ENCODE measurements at regions not wholly inside any gene's neighbourhood (a gene's known extent, or its start where the extent isn't known, plus 50 kb on each side); places are given as distances from the start of the nearest gene placed in this dataset.
"Not testable (repeated sequence)": the region's sequence is repeated elsewhere in the genome, so short reads cannot be mapped to it uniquely, and the experiment has no call there.

DNA sequence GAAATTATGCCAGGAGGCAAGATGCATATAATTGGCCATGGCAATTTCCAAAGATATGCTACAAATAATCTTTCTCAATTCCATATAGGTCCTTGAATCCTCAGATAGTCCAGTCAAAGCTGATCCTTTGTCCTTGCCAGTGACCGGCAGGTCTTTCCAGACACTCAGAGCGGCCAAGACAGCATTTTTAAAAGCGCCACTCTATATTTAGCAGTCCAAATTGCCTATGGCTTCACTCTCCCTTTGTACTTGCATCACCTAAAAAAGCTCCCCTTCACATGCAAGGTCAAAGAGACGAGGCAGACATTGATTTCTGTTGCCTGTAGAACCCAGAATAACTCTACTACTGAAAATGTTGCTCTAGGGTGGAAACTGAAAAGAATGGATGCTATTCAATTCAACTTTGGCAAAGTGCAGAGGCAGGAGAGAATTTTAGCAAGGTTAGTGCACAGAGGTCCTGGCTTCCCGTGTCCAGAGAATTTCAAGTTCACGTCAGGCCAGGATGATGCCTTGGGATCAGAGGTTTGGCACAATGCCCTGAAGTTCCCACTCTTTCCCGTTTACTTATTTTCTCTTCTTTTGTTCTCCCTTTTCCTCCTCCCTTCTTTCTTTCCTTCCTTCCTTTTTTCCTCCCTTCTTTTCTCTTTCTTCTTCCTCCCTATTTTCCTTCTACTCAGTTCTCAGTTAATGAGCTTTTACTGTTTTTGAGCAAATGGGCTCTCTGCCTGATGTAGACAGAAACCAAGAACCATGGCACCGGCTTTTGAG lies 108.5 kb downstream of the KCNK1 start:
- no peak for DNase-seq

- DNase-seq, result no peak
Observed at GRCh38 chr1:233723387-233723786, 109.5 kb downstream of the KCNK1 start.

- not testable (repeated sequence) for DNase-seq
Observed at GRCh38 chr1:233724131-233724631, 110.3 kb downstream of the KCNK1 start.

- DNase-seq, result no peak
Observed at GRCh38 chr1:233725423-233725822, 111.5 kb downstream of the KCNK1 start.

GRCh38 chr1:233728721-233729120 lies 114.8 kb downstream of the KCNK1 start:
- no peak for DNase-seq

GRCh38 chr1:233730380-233730779 lies 116.5 kb downstream of the KCNK1 start:
- DNase-seq, result no peak

DNA sequence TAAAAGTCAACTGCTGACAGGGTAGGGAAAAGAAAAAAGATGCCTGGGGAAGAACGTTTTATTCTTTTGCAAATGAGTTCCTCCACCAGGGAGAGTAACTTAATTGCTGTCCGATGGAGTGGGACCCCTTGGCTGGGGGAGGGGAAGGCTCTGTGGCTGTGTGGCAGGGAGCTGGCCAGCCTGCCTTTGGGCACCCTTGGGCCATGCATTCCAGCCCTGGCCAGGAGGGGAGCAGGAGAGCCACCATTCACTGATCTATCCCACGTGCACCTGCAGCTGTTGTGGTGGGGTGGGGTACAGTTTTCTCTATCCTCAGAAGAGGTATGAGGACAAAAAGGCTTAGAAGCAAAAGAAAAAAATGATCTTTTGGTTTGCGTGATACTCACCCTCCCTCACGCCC lies 116.9 kb downstream of the KCNK1 start:
- DNase-seq, result no peak

- DNase-seq, result no peak
Observed at GRCh38 chr1:233732206-233732605, 118.3 kb downstream of the KCNK1 start.

GRCh38 chr1:233734456-233734855 lies 120.5 kb downstream of the KCNK1 start:
- DNase-seq, result no peak

DNA sequence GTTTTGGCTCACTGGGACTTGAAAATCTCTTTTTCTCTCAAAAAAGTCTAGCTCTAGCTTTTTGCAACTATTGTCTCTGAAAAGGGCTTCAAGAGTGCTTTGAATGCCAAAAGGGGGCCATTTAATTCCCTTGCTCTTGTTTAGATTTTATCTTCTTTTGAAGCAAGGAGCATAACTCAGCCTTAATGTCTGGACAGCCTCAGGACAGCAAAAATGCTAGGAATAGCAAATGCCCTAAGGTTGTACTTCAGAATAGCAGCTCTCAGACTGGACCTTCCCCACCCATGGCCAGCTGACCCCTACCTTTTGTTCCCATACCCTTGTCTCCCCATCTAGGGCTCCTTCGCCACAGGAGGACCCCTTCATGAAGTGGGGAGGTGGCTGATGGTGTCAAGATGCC lies 121.4 kb downstream of the KCNK1 start:
- DNase-seq, result no peak

DNA sequence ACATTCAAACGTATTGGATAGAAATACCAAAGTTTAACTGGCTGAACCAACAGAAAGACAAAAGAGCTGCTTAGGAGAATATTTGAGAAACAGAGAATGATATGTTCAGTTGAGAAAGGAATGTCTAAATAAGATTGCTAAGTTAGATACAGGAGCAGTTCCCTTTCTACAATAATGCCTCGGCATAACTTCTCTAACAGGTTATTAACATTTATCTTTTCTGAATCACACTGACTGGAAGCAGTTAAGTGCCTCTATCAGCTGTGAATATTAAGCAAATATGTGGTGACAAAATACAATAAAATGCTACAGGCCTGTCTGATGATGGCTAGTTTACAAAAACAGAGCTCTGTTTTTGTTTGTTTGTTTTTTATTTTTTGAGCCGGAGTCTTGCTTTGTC lies 121.9 kb downstream of the KCNK1 start:
- DNase-seq, result no peak

DNA sequence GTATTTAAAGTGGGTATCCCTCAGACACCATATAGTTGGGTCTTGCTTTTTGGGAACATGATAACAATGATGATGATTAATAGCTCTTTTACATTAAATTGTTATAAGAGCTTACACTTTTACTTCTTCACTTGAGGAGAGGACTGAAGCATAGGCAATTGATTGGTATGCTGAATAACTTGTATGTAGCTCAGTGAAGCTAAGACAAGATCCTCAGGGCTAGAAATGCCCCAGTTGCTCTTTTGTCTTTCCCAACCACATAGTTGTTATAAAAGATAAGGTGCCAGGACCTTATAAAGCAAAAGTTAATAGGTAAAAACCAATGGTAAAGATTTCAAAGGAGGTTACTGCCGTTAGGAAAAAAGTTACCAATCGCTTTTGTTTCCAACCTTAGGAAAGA lies 123.4 kb downstream of the KCNK1 start:
- DNase-seq, result no peak

GRCh38 chr1:233738396-233738795 lies 124.5 kb downstream of the KCNK1 start:
- no peak for DNase-seq

GRCh38 chr1:233738850-233739249 lies 124.9 kb downstream of the KCNK1 start:
- DNase-seq, result no peak

DNA sequence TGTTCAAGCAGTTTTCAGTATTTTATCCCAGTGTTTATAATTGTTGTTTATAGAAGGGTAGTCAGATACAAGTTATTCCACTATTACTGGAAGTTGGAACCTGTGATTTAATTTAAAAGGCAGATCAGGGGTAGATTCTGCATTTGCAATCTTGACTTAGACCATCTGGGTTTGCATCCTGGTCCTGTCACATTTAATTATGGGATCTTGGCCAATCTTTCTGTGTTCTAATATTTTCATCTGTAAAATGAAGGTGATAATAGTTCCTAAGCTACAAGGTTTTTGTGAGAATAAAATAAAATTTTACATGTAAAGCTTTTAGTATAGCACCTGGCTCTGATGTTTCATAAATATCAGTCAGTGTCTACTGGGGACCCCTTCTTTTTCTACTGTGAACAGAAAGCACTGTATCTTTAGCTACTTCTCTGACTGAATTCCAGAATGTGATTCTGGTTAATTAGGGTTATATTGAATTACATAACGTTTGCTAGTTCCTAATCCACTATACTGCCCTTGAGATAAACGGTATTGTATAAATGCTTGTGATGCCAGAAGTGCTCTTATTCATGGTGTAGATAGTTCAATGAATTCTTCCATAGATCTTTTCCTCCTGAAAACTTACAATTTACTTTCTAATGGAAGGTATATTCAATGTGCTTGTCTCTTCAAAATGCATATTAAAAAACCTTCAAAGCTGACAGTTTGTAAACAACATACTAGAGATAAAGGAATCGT lies 131.0 kb downstream of the KCNK1 start:
- no peak for DNase-seq

DNA sequence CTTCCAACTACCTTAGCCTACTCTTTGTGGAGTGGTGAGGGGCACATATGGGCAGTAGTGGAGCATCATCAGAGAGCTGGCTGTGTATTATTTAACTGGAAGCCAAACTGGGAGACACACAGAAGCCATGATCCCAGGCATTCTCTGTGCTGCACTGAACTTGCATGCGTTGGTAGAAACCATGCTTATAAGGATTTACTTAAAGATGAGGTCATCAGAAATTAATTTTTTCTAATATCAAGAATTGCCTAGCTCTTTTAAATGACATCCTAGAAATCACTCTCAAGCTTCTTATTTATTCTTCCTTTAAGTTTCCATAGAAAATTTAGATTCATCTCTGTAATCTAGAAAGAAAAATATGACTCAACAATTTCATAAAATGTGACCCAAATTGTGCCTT lies 136.2 kb downstream of the KCNK1 start:
- no peak for DNase-seq

DNA sequence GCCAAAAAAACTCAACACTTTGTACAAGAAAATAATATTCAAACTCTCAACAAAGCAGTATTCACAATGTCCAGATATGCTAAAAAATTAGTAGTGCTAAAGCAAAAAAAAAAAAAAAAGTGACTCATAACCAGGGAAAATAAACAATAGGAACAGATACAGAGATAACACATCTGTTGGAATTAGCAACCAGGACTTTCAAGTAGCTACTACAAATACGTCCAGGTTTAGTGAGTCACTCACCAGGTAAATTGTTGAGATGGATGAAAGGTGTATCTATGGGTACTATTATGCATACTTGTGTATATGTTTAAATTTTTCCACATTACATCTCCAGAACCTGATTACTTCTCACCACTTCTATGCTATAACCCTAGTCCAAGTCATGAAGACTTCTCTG lies 144.8 kb upstream of the SLC35F3 start:
- DNase-seq, result no peak

DNA sequence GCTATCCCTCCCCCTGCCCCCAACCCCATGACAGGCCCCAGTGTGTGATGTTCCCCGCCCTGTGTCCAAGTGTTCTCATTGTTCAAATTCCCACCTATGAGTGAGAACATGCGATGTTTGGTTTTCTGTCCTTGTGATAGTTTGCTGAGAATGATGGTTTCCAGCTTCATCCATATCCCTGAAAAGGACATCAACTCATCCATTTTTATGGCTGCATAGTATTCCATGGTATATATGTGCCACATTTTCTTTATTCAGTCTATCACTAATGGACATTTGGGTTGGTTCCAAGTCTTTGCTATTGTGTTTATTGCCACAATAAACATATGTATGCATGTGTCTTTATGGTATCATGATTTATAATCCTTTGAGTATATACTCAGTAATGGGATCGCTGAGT lies 140.2 kb upstream of the SLC35F3 start:
- DNase-seq, result not testable (repeated sequence)

DNA sequence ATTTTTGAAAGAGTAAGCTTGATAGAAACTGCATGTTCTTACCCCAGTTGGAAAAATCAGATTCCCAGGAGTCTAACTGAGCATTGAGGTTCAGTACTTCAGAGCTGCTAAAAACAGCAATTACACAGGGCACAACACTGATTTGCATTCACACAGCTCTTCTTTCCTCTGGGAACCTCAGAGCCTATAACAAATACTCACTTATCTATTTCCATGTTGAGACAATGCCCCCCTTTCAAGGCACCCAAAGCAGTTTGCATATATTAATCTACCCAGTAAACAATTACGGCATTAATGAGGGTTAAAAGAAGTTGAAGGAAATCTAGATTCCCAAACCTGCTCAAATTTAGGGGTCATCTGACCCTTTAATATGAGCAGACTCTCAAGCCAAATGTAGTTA lies 126.9 kb upstream of the SLC35F3 start:
- DNase-seq, result no peak

DNA sequence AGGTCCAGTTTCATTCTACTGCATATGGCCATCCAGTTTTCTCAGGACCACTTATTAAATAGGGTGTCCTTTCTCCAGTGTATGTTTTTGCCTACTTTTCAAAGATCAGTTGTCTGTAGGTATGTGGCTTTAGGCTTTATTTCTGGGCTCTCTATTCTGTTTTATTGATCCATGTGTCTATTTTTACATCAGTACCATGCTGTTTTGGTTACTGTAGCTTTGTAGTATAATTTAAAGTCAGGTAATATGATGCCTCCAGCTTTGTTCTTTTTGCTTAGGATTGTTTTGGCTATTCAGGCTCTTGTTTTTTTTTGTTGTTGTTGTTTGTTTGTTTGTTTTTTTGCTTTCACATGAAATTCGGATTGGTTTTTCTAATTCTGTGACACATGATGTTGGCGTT lies 124.4 kb upstream of the SLC35F3 start:
- DNase-seq, result no peak

DNA sequence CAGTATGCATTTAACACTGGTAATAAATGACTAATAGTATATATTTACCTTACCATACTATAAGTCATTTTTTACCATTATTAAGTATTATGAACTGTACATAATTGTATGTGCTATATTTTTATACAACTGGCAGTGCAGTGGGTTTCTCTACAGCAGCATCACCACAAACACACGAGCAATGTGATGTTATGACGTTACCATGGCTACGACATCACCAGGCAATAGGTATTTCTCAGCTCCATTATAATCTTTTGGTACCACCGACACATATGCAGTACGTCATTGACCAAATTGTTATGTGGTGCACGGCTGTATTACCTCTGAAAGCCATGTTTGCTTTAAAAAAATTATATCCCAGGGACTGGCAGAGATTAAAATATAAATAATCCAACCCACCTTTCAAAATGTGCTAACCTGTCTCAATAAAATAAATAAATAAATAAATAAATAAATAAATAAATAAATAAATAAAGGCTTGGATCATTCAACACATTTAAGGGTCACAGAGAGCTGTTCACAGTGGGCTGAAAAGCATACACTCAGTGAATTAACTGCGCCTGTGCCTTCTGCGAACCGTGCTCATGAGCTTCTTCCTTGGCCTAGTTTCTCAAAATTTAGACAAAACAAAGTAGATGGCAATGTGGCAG lies 121.4 kb upstream of the SLC35F3 start:
- DNase-seq, result no peak

DNA sequence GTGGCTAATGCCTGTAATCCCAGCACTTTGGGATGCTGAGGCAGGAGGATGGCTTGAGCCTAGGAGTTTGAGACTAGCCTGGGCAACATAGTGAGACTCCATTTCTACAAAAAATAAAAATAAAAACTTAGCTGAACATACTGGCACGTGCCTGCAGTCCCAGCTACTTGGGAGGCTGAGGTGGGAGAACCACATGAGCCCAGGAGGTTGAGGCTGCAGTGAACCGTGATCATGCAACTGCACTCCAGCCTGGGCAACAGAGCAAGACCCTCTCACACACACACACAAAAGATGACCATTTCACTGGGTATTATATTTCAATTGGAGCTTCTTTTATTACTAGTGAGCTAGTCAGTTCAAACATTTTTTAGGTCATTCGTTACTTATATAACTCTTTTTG lies 116.9 kb upstream of the SLC35F3 start:
- no peak for DNase-seq

- no peak for DNase-seq
Observed at GRCh38 chr1:233788687-233789086, 115.8 kb upstream of the SLC35F3 start.

GRCh38 chr1:233790121-233790520 lies 114.4 kb upstream of the SLC35F3 start:
- no peak for DNase-seq
